Astrocyte of the hippocampus (primary cell): ENCODE measurements at regions not wholly inside any gene's neighbourhood (a gene's known extent, or its start where the extent isn't known, plus 50 kb on each side); places are given as distances from the start of the nearest gene placed in this dataset.
"Not testable (repeated sequence)": the region's sequence is repeated elsewhere in the genome, so short reads cannot be mapped to it uniquely, and the experiment has no call there.

ENCODE experiments used
- DNase-seq: peaks from one replicate; pipeline ENCODE4 v3.0.0; 2011; ENCODE audit warnings: low read depth, low spot score

DNA sequence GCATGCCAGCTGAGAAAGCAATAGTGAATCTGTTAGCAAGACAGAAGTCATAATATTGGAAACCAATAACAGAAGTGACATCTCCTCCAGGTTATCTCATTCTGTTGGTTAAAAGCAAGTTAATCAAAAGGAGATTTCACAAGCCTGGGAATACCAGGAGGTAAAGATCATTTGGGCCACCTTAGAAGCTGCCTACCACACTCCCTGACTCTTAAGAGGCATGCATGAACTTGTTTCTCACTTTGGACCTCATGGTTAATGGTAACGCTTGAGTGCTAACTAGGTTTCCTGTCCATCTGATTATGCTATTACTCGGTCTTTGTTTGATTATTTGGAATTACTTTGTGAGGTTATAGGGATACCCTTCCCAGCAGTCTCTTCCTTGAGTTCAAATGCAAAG, 650.8 kb upstream of the SGO1 start:
- DNase-seq = no peak

DNA sequence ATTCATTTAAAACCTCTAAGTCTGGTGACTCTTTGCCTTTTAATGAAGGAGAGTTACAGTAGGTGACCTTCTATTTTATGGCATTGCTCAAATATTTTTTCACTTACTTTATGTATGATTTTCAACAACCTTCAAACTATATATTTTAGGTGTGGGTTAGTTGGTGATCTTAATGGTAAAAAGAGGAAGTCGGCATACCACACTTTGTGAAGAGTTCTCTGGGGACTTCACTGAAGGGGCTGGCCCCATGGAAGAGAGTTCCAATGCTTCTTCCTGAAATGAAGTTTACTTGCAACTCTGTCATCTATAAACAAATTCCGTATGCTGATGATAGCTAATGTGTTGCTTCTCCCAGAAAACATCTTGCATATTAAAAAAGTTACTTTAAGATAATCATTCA, 647.0 kb upstream of the SGO1 start:
- DNase-seq = no peak

DNA sequence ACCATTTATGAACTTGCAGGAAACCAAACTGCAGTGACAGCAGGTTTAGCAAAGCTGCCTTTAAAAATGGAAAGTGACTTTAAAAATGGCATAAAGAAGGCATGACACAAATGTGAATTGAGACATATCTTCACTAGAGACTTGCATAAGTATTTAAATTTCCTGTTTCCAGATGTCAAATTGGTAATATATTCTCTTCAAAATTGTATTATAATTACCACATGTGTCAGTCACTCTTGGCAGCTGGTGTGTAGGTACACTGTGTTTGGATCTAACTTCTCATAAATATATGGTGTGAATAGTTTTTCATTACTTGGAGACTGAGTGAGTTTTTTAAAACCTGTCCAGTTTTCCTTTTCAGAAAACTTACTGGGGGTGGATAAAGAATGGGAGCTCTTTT, 636.2 kb upstream of the SGO1 start:
- no peak for DNase-seq

DNA sequence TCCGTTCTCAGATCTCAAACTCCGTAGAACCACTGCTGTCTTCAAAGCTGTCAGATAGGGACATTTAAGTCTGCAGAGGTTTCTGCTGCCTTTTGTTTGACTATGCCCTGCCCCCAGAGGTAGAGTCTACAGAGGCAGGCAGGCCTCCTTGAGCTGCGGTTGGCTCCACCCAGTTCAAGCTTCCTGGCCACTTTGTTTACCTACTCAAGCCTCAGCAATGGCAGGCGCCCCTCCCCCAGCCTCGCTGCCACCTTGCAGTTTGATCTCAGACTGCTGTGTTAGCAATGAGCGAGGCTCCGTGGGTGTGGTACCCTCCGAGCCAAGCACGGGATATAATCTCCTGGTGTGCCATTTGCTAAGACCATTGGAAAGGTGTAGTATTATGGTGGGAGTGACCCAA, 634.9 kb upstream of the SGO1 start:
- DNase-seq = not testable (repeated sequence)

DNA sequence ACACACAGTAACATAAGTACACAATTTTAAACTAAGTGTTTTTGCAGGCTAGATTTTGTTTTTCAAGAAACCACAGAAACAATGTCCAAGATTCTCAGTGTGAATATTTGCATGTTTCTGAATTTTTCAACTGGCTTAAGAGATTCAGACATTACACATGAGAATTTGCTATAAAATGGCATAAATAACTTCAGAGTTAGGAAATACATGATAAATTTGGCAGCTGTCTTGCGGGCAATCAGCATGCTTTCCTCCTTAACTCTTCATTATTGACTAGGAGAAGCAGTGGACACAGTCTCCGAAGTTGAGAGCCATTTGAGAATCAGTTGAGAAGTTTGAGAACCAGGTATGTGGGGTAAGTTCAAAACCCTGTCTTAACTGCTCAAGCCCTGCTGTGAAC, 625.6 kb upstream of the SGO1 start:
- no peak for DNase-seq

DNA sequence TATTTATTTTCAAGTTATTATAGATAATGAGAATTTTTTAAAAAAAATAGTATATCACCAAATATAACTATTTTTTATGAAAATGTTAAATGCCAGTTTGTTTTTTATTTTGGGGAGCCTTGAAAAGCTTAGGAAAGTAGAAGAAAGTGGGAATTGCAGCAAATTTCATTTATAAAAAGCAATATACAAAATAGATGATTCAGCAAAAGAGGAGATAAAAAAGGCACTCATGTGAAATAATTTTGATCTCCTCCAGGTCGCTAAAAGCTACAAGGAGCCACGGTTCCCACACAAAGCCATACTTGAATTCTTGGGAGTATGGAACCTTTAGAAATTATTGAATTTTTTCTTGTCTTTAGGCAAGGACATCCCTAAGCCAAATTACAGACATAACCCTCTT, 625.0 kb upstream of the SGO1 start:
- no peak for DNase-seq

DNA sequence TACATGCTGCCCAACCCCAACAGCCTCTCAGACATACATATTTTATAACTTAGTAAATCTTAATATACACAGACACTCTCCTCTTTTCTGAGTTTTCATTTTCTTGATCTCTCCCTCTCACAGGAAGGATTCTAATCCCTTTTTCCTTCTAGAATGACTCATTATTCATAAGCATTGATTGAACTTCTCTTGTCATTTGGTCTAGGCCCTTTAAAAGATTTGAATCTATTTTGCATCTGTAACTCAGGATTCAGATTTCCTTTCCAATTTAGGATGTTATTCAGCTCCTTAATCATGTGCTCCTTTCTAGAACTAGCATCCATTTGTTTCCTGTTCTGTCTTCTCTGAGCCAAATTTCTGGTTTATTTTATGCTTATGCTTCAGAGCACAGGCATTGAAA, 624.5 kb upstream of the SGO1 start:
- DNase-seq = no peak

DNA sequence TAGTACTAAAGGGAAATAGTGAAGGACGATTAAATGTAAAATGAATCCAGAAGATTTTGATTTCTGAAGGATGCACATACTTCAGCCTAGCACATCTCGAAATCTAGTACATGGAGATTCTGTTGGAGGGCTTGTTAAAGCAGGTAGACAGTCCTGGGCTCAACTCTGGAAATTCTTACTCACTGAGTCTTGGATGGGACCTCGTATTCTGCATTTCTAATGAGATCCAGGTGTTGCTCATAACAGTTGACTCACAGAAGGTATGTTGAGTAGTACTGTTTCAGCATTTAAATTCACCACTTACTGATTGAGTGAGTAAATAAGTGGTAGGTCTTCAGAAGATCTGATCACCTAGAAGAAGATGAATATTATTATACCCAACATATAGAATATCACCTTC, 623.4 kb upstream of the SGO1 start:
- no peak for DNase-seq

DNA sequence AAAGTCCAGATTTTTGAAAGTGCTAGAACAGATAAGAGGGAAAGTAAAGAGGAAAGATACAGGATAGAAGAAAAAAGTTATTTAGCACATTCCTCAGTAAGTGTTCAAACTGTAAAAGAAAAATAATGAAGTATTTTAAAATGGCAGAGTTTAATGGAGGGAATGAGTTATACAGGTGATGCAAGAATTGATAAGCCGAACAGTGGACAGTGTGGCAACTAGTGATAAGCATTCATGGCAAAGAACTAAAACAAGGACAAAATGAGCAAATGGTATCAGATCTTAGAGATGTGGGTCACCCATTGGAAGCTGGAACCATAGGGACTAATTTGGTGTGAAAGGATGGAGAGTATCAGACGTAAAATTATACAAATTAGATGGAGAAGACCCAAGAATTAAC, 622.9 kb upstream of the SGO1 start:
- no peak for DNase-seq

DNA sequence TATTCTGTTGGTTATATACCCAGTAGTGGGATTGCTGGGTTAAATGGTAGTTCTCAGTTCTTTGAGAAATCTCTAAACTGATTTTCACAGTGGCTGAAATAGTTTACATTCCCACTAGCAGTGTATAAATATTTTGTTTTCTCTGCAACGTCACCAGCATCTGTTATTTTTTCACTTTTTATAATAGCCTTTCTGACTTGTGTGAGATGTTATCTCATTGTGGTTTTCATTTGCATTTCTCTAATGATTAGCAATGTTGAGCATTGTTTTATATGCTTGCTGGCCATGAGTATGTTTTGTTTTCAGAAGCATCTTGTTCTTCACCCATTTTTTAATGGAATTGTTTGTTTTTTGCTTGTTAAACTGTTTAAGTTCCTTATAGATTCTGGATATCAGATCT, 612.7 kb upstream of the SGO1 start:
- DNase-seq = peak; percentile 18

DNA sequence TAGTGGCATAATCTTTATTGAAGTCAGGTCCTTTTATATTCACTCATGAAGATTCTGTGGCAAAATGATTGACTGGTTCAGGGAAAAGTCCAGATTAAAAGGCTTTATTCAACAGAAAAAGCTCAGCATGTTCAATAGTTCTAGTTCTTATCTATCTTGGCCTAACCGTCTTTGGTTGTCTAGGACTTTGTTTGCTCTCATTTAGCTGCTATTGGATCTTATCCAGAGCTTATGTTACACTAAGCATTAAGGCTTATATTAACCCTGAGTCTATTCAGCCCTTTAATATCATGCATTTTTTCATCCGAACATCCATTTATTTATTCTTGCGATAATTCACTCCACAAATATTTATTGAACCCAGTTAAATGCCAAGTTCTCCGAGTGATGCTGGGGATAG, 601.0 kb upstream of the SGO1 start:
- no peak for DNase-seq

DNA sequence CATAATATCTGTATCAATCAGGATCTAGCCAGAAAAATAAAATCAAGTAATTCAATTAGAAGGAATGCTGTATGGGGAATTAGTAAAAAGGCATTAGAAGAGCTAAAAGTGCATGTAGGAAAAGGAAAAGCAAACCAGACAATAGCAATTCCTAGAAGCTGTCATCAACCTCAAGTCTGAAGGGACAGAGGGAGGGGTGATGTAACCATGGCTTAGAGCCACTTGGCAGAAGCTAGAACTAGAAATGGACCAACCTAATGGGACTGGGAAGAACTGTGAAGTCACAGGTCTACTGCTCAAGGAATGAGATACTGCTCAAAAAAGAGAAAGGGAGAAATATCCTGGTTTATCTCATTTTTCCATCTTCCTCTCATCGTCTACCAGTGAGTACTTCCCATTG, 590.7 kb upstream of the SGO1 start:
- no peak for DNase-seq

DNA sequence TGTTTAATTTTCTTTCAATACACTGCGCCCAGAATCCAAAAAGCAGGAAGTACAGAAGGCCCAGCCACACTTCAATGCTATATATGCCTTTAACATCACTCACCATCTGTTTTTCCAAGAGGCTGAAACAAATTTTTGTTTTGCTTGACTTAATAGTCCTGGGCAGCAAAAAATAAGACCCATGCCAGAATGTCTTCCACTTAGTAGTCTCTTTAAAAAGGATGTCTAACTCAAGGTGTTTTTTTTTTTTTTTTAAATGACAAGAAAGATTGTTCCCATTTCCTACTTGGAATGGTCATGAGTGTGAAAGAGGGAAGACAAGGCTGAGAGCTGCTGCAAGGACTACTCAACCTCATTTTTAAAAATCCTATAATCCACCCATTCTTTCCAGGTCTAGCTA, 590.3 kb upstream of the SGO1 start:
- no peak for DNase-seq

DNA sequence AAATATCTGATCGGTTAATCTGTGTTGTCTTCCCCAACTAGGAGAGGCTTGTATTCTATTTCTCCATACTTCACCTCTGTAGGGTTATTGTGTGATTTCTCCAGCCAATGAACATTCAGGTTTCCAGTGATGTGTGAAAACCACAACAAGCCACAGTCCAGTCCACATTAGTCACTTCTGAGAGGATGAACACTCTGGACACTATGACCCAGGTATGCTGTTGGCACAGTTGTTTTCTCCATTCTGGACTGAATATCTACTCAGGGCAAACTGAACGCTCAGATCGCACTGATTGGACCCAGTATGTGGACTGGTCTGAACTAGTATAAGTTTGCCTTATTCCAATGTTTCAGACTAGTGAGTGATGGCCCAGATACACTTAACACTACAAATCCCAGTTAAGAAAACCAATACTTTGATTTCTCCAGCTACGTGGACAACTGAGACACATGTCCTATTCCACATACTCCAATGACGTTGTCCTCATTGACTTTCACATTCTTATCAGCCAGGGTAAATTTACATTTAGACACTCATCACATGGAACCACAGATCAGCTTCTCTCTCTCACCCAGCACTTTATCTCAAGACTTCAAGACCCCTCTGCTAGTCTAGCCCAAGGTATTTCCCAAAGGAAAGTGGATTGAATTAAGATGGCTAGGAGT, 587.4 kb upstream of the SGO1 start:
- no peak for DNase-seq

DNA sequence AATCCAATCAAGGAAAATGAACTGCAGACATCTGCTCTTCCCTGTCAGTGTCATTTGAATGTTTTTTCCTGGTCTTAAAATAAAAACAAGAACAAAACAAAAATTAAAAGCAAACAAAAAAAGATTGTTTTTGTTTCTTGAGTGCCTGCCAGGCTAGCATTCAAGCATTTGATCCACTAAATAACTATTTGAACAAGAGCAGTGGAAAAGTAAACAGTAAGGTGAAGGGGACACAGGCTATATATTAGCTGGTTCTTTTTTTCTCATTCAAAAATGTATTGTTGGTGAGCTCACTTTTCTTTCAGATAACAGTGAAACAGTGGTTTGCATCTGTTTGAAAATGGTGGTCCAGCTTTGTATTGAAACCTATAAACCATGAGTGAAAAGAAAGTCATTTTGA, 586.9 kb upstream of the SGO1 start:
- DNase-seq = no peak

DNA sequence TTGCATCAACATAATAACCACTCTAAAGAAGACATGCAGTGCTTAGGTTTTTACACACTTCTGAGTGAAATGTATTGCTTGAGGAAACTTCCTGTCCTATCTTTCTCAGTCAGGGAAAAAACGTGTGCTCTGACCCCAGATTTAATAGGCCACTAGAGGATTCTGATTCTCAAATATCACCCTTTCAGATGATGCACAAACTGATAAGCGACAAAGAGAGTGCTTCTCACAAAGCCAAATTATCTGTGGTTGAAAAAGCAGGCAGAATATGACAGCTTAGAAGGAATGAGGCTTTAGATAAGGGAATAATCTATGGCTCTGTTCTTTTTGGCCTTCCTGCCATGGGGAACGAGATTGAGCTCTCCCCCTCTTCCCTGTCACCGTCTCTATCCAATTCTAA, 583.4 kb upstream of the SGO1 start:
- no peak for DNase-seq

DNA sequence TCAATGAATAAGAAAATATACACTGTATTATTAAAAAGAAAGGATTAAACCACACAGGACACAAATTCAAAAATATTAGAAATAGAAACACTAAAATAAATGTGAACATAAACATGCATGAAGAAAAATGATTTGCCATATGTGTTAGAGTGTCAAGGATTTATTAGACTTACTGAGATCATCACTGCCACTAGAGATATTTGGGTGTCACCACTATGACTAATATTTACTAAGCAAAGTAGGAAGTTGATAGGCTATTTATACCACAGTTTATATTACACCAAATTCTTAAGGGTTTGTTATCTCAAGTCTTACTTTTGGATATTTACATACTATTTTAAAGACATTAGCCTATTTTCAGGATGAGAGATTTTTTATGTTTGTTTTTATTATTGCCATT, 575.0 kb upstream of the SGO1 start:
- no peak for DNase-seq

DNA sequence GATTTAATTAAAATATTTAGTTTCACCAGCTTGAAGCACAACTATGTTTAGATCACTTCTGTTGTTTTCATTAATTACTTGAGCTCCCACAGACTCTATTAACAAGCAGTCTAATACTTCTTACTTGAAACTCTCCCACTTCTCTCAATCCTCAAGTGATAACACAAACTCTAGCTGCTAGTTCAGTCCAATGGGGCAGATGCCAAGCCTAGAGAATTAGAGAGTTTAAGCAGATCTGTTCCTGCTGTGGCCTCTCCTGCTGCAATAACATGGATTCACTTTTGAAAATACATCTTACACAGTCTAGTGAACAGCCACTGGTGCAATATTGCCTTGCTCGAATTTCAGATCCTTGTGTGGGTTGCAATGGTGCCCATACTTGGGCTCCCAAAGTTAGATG, 566.4 kb upstream of the SGO1 start:
- no peak for DNase-seq

DNA sequence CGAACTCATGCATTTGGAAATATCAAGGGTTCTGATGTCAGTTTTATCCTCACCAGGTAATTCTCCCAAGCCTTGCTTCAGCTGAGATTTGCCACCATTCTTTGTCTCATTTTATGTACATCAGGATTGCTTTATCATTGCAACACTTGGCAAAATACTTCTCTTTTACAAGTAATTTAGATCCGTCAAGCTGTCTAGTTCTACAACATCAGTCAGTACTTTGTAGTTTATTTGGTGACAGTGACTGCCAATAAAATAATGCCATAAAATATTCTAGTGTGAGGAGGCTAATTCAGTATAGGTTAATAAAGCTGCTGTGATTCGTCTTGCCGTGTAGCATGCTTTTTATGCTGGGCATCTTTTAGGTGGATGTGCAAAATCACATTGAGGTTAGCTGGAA, 565.3 kb upstream of the SGO1 start:
- no peak for DNase-seq

DNA sequence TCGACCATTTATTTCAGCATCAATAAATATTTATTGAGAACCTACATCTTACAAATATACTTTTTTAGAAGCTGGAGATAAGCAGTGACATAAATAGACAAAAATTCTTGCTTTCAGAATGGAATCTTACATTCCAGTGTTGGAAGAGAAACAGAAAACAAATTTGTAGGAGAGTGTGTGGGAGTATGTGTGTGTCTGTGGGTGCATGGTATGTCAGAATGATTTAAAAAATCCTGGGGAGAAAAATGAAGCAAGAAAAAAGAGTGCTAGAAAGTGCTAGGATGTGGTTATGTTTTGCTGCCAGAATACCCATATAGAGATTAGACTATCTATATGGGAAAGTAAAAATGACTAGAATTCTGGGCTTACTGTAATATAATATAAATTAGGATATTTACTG, 561.7 kb upstream of the SGO1 start:
- DNase-seq = peak; percentile 50

DNA sequence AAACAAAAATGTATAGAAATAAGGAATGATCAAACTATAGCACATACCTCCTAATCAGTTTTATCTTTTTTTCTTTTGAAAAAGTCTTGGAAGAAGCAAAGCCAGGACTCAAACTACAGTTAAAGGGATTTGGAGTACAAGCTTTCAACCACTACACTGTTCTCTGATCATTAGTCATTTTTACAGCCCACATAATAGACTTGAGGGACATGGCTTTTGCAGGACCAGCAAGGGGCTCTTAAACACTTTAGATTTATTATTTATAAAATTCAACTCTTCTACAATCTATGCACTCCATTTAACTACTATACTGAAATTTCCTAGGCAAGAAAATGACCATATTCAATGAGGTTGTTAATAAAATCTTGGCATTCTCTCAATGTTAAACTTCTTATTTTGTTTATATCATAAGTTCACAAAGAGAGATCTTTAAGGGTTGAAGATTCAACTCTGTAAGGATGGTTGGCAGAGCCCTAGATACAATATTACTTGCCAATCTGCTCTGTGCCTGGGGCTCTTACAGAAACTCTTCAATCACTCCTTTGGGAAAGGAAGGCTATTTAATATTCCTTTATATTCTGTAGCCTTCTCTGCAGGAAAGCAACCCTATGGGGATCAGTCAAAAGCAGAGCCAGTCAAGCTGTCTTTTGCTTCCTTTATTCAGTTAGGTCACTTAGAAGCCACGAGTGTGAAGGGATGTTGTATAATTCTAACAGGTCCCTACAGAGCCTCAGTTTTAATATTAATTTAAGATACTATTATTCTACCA, 557.7 kb upstream of the SGO1 start:
- DNase-seq = no peak

DNA sequence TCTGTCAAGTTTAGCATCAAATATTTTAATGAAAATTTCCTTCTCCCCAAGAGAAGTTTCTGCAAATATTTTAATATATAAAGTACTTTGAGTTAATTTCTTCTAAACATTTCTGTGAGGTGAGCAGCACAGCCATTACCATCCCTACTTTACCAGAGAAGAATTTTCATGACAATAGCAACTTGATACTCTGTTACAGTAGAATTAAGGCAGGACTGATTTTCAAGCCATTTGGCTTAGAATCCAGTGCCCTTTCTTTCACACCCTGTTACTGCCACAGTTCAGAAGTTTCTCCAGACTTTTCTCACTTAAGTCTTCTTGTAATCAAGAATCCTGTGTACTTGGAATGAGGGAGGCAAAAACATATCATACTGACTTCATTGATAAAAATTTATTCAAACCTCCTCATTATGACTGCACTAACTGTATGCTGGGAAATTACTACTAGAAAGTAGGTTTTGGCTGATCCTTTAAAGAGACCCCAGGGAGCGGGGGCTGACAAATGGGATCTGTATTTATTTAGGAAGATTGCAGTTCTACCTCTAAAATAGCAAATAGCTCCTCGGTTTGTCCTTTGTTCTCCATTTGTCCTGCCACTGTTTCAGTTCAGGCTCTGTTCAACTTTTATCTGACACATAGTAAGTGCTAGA, 557.0 kb upstream of the SGO1 start:
- no peak for DNase-seq

DNA sequence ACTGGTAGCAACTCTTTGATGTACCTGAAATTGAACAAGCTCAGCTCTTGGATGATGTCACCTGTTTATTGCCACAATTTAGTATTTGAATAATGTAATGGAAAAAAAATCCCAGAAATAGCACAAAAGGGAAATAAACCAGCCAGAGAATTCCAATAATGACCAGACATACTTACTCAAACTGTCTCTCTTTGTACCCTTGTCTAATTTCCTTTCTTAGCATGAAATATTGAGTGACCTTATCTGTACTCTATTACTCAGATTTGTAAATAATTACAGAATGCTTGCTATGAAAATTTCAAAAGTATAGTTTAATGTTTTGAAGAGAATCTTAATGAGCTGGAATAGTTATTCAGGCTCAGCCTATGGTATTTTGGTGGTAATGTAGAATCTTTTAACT, 555.4 kb upstream of the SGO1 start:
- DNase-seq = peak; percentile 21
